Pancreas (tissue), 10 donors: ENCODE measurements at regions not wholly inside any gene's neighbourhood (a gene's known extent, or its start where the extent isn't known, plus 50 kb on each side); places are given as distances from the start of the nearest gene placed in this dataset.

Experiments
- ATAC-seq, 4 donors: fragments of 200-7000 bp; cut with Tn5 transposase; one replicate each; pipeline versions ENCODE4 v1.8.0 to v1.9.1; 2020; ENCODE audit warnings: mild to moderate bottlenecking in 4 of 4, moderate library complexity in 4 of 4
- DNase-seq, 6 donors: peaks; one replicate each; pipeline ENCODE4 v3.0.0-alpha.2; 2020
- FAIRE-seq: peaks from 2 replicates; lab custom pipeline; 2012; peaks lifted over from hg19 to GRCh38; lab: Jason Lieb, UNC
- H3K27ac ChIP-seq, 4 donors: fragments of 200-600 bp; sonication (generic); 1 replicate in 3 of 4; 2 replicates in 1 of 4; pipeline versions ENCODE4 v1.5.0 to v1.8.0; 2020
- H3K27me3 ChIP-seq, 4 donors: fragments of 200-600 bp; one replicate each; pipeline ENCODE4 v1.8.0; 2021
- H3K36me3 ChIP-seq, 3 donors: fragments of 200-600 bp; sonication (generic) in 1 of 3; one replicate each; pipeline versions ENCODE4 v1.5.0 to v1.8.0; 2020 to 2021
- H3K4me1 ChIP-seq, 3 donors: fragments of 200-600 bp; one replicate each; pipeline ENCODE4 v1.8.0; 2021
- H3K4me3 ChIP-seq, 4 donors: fragments of 200-600 bp; sonication (generic) in 2 of 4; one replicate each; pipeline versions ENCODE4 v1.5.0 to v1.8.0; 2020 to 2021
- H3K9me3 ChIP-seq, 4 donors: fragments of 200-600 bp; one replicate each; pipeline ENCODE4 v1.8.0; 2021
- WGBS, 2 donors: extraction: QIAGEN DNeasy Blood & Tissue Kit; methylation state at CpG; one replicate each; pipeline ENCODE4 v1.1.7; 2013; 5-methylcytosine and 5-hydroxymethylcytosine counted together
- intact Hi-C, 3 donors: fragments of 100-400 bp; cut with DNase I; formaldehyde crosslinking; loops; one replicate each; pipeline versions ENCODE4 v1.11.1 to v1.14.2; 2022
- TF ChIP-seq, protein P1 (sequence below), 4 donors: fragments of 200-600 bp; sonication (generic) in 3 of 4; IDR thresholded peaks; one replicate each; pipeline versions ENCODE4 v1.5.0 to v1.8.0; 2021; ENCODE audit warnings: antibody characterized with exemption in 4 of 4
- donor health status: healthy with polysubstance abuse.
- donor health status: DM: no; HTN: no; CAD: no; lungs with moderate emphysema.
- donor health status: DM: no; HTN: no; CAD: no.
- donor health status: control.
- donor health status: control.
- donor health status: Bipolar disorder and iron deficiency.
- donor health status: DM: yes; HTN: yes; CAD: no.
- donor health status: DM: no; HTN: no; CAD: no.
- donor health status: DM: no; HTN: no; CAD: no.
- donor health status: DM: yes; HTN: yes; CAD: no.

GRCh38 chr15:59923508-59923907, 80.6 kb upstream of the FOXB1 start:
- intact Hi-C loops = no loop called here

DNA sequence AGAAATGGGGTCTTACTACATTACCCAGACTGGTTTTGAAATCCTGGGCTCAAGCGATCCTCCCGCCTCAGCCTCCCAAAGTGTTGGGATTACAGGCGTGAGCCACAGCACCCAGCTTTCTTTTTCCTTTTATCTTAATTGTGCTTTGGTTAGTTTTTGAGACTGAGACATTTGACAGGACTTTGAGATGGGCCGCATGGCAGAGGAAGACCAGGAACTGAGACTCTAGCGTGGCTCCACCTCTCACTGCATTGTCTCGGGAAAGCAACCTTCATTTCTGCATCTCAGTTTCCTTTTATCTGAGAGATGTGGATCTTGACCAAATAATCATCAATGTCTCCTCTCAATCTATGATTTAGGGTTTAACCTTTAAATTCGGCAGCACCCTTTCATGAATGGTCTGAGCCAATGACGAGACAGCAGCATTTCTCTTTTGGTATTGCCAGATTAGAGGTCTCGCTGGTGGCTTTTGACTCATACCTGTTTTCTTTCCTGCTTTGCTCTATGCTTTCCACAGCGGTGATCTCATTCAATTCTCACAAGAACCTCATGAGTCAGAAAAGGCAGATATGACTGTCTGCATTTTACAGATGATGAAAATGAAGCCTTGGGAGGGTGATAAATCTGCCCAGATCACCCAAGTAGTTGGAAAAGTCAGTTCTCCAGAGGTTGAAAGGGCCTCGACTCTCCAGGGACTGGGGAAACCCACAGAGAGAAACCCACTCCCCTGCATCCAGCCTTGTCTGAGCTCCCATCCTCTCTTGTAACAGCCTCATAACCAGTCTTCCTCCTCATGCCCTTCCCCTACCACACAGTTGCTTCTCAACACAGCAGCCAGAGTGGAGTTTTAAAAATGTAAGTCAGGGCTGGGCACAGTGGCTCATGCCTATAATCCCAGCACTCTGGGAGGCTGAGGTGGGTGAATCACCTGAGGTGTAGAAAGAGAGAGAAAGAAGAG, 84.8 kb upstream of the FOXB1 start:
- DNase-seq (no peak), ATAC-seq (no peak), FAIRE-seq (no peak)
- intact Hi-C loops = loop anchor here in 1 of 3 donors (10.0 kb wide), 1 partner anchor 406 kb away; no protein-coding TSS in a partner anchor
- peaks cover 0 to 4% (median 1%) of the 10 kb centered on the region in 4 donors for H3K27me3 ChIP-seq
- TF ChIP-seq, protein P1, sequence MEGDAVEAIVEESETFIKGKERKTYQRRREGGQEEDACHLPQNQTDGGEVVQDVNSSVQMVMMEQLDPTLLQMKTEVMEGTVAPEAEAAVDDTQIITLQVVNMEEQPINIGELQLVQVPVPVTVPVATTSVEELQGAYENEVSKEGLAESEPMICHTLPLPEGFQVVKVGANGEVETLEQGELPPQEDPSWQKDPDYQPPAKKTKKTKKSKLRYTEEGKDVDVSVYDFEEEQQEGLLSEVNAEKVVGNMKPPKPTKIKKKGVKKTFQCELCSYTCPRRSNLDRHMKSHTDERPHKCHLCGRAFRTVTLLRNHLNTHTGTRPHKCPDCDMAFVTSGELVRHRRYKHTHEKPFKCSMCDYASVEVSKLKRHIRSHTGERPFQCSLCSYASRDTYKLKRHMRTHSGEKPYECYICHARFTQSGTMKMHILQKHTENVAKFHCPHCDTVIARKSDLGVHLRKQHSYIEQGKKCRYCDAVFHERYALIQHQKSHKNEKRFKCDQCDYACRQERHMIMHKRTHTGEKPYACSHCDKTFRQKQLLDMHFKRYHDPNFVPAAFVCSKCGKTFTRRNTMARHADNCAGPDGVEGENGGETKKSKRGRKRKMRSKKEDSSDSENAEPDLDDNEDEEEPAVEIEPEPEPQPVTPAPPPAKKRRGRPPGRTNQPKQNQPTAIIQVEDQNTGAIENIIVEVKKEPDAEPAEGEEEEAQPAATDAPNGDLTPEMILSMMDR (IDR thresholded peaks at IDR 0.05) = no peak
- H3K9me3 ChIP-seq = no peaks in the 10 kb centered on the region
- no peak overlapping the region for H3K27ac ChIP-seq
- no peaks in the 10 kb centered on the region for H3K4me1 ChIP-seq
- 78 to 86% methylated on average over 11 of the region's 11 CpGs for WGBS, 2 donors
- no peaks in the 10 kb centered on the region for H3K36me3 ChIP-seq
- H3K4me3 ChIP-seq = no peak overlapping the region

More at GRCh38 chr15:59923508-59923907, 80.6 kb upstream of the FOXB1 start:
- DNase-seq (no peak), FAIRE-seq (no peak), ATAC-seq (no peak)
- Histone ChIP-seq H3K9me3 (no peaks in the 10 kb centered on the region), H3K4me3 (no peak overlapping the region), H3K36me3 (no peaks in the 10 kb centered on the region), H3K27me3 (no peaks in the 10 kb centered on the region), H3K4me1 (no peaks in the 10 kb centered on the region), H3K27ac (no peak overlapping the region)
- WGBS, 2 donors = 65 to 81% methylated on average over 4 of the region's 4 CpGs
- TF ChIP-seq, protein P1 (IDR thresholded peaks at IDR 0.05) = no peak

- Histone ChIP-seq H3K27me3 (peaks cover 0 to 7% (median 1%) of the 10 kb centered on the region in 4 donors), H3K27ac (no peak overlapping the region), H3K4me1 (no peaks in the 10 kb centered on the region), H3K9me3 (no peaks in the 10 kb centered on the region), H3K4me3 (no peak overlapping the region), H3K36me3 (no peaks in the 10 kb centered on the region)
- intact Hi-C loops = loop anchor here in 1 of 3 donors (10.0 kb wide), 1 partner anchor 407 kb away; no protein-coding TSS in a partner anchor
- ATAC-seq (peak; percentile 68 to 98 (median 94)), DNase-seq (peak; percentile 34 to 77 (median 58)), FAIRE-seq (no peak)
- WGBS, 2 donors = 25 to 33% methylated on average over 10 of the region's 10 CpGs
- TF ChIP-seq, protein P1 (IDR thresholded peaks at IDR 0.05) = peak; percentile 22 to 47 (median 34)
Measured at GRCh38 chr15:59917504-59918157, 86.5 kb upstream of the FOXB1 start.

DNA sequence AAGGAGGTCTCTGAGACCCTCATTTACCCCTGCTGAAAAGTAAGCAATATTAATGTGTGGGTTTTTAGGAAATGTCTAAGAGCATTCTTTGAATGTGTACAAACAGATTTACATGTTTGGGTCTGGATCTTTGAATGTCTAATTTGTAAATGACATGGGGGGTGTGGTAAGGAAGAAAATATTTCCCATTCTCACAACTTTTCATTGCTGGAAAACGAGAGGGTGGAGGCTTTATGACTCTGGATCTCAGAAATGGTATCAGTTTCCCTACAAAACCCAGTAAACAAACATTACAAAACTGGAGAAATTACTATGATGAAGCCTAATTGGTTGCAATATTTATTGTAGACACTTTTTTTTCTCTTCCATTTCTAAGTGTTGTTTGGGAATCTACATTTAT, 98.1 kb upstream of the FOXB1 start:
- intact Hi-C loops = no loop called here
- peaks cover 0 to 17% (median 2%) of the 10 kb centered on the region in 4 donors for H3K27me3 ChIP-seq
- WGBS, 2 donors = 49 to 54% methylated on average over 1 of the region's 1 CpG
- no peaks in the 10 kb centered on the region for H3K9me3 ChIP-seq
- FAIRE-seq (no peak), DNase-seq (no peak), ATAC-seq (no peak)
- TF ChIP-seq, protein P1 (IDR thresholded peaks at IDR 0.05) = no peak
- no peaks in the 10 kb centered on the region for H3K36me3 ChIP-seq
- no peaks in the 10 kb centered on the region for H3K4me1 ChIP-seq
- no peak overlapping the region for H3K27ac ChIP-seq
- H3K4me3 ChIP-seq = no peak overlapping the region
